SK-N-MC (cell line): ENCODE measurements at regions not wholly inside any gene's neighbourhood (a gene's known extent, or its start where the extent isn't known, plus 50 kb on each side); places are given as distances from the start of the nearest gene placed in this dataset.
"Not testable (repeated sequence)": the region's sequence is repeated elsewhere in the genome, so short reads cannot be mapped to it uniquely, and the experiment has no call there.

Experiments used
- DNase-seq: peaks from one replicate; pipeline ENCODE4 v3.0.0-alpha.2; 2011; ENCODE audit warnings: low read depth, low spot score
- H3K27ac ChIP-seq: fragments of 200-600 bp; sonication (generic); 2 replicates; pipeline ENCODE4 v1.5.1; 2016; ENCODE audit warnings: mixed run types
- H3K36me3 ChIP-seq: fragments of 200-600 bp; sonication (generic); 2 replicates; pipeline ENCODE4 v1.6.1; 2017; ENCODE audit warnings: antibody characterized with exemption, low read length, mixed read lengths; ENCODE audit not compliant: insufficient read depth
- H3K4me3 ChIP-seq: fragments of 200-600 bp; sonication (generic); 2 replicates; pipeline ENCODE4 v1.5.1; 2016
- H3K9ac ChIP-seq: fragments of 200-600 bp; sonication (generic); 2 replicates; pipeline ENCODE4 v1.8.0; 2017; ENCODE audit warnings: mixed run types, mixed read lengths; ENCODE audit not compliant: insufficient read length
- H3K9me3 ChIP-seq: fragments of 200-600 bp; sonication (generic); 2 replicates; pipeline ENCODE4 v1.6.1; 2017; ENCODE audit warnings: low read depth, mild to moderate bottlenecking, antibody characterized with exemption, low read length, moderate library complexity, mixed read lengths
- EZH2 ChIP-seq: fragments of 200-600 bp; sonication (generic); IDR thresholded peaks from one replicate; pipeline ENCODE4 v1.6.1; 2017; ENCODE audit warnings: antibody characterized with exemption
- FOXP2 ChIP-seq: optimal IDR thresholded peaks from 2 replicates; pipeline ENCODE3; 2011; ENCODE audit warnings: mild to moderate bottlenecking, moderate library complexity; ENCODE audit not compliant: insufficient read depth; ENCODE audit errors: extremely low read length, control extremely low read depth
- POLR2AphosphoS5 ChIP-seq: IDR thresholded peaks from 2 replicates; pipeline ENCODE4 v1.6.1; 2012; ENCODE audit warnings: mild to moderate bottlenecking, low read depth, low read length, borderline replicate concordance

GRCh38 chr4:30024526-30024925, 695.6 kb upstream of the PCDH7 start:
- TF ChIP-seq EZH2 (no peak), POLR2AphosphoS5 (no peak), FOXP2 (no peak)
- no peak for DNase-seq
- Histone ChIP-seq H3K9me3 (no peaks in the 10 kb centered on the region), H3K36me3 (no peaks in the 10 kb centered on the region), H3K9ac (no peak overlapping the region), H3K4me3 (no peak overlapping the region), H3K27ac (no peak overlapping the region)

DNA sequence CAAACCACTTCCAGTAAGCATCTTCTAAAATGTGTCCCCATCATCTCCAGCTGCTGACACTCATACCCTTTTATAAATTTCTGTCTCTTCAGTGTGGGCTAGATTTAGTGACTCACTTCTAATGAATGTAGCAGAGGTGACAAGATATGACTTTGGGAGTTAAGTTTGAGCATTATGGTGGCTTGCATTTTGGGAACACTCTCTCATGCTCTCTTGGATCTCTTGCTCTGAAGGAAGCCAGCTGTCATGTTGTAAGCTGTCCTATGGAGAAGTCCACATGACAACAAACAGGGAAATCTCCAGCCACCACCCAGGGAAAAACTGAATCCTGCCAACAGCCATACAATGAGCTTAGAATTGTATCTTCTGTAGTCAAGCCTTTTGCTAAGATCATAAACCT, 691.3 kb upstream of the PCDH7 start:
- Histone ChIP-seq H3K9me3 (no peaks in the 10 kb centered on the region), H3K27ac (no peak overlapping the region), H3K9ac (no peak overlapping the region), H3K4me3 (no peak overlapping the region), H3K36me3 (no peaks in the 10 kb centered on the region)
- TF ChIP-seq EZH2 (no peak), FOXP2 (no peak), POLR2AphosphoS5 (no peak)
- DNase-seq = no peak

GRCh38 chr4:30056016-30056766, 664.0 kb upstream of the PCDH7 start:
- no peaks in the 10 kb centered on the region for H3K36me3 ChIP-seq

GRCh38 chr4:30068234-30068633, 651.9 kb upstream of the PCDH7 start:
- TF ChIP-seq FOXP2 (no peak), POLR2AphosphoS5 (no peak), EZH2 (no peak)

More at GRCh38 chr4:30056016-30056766, 664.0 kb upstream of the PCDH7 start:
- DNase-seq = no peak
- no peak overlapping the region for H3K4me3 ChIP-seq
- H3K27ac ChIP-seq = no peak overlapping the region
- H3K9ac ChIP-seq = no peak overlapping the region
- TF ChIP-seq EZH2 (no peak), FOXP2 (no peak), POLR2AphosphoS5 (no peak)
- H3K9me3 ChIP-seq = no peaks in the 10 kb centered on the region

DNA sequence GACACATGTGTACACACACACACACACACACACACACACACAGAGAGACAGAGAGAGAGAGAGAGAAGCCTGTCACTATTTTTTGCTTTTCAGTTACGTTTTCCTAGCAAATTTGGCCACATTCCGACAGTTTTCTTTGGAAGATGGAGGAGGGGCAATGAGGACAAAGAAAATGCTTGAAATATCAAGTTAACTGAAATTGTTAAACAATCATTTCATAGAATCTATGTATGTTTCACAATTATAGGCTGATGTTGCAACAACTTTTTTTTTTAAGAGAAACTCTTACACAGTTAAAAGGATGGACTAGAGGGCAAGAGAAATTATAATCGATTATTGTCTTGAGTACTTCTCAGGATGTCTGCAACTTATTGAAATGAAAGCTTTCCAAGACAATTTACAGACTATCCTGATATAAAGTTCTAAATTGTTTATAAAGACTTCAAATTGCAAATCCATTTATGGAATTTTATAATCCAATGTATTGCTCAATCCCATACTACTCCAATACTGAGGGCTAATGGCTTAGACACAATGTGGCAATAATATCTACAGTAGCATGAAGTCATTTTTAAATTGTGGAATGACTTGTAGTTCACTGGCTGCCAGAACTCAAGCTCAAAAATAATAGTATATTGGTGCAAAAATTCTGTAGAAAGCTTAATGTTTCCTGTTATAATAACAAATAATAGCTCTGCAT, 647.0 kb upstream of the PCDH7 start:
- no peak for DNase-seq
- Histone ChIP-seq H3K4me3 (no peak overlapping the region), H3K27ac (no peak overlapping the region), H3K9ac (no peak overlapping the region), H3K9me3 (no peaks in the 10 kb centered on the region), H3K36me3 (no peaks in the 10 kb centered on the region)
- no peak for TF ChIP-seq EZH2
- TF ChIP-seq FOXP2 = no peak
- no peak for TF ChIP-seq POLR2AphosphoS5

More at GRCh38 chr4:30068234-30068633, 651.9 kb upstream of the PCDH7 start:
- Histone ChIP-seq H3K9ac (no peak overlapping the region), H3K4me3 (no peak overlapping the region), H3K9me3 (no peaks in the 10 kb centered on the region), H3K36me3 (no peaks in the 10 kb centered on the region), H3K27ac (no peak overlapping the region)
- no peak for DNase-seq

- not testable (repeated sequence) for H3K9ac ChIP-seq, H3K4me3 ChIP-seq, H3K27ac ChIP-seq, H3K36me3 ChIP-seq, DNase-seq, H3K9me3 ChIP-seq
Observed at GRCh38 chr4:30092420-30093128, 627.6 kb upstream of the PCDH7 start.

DNA sequence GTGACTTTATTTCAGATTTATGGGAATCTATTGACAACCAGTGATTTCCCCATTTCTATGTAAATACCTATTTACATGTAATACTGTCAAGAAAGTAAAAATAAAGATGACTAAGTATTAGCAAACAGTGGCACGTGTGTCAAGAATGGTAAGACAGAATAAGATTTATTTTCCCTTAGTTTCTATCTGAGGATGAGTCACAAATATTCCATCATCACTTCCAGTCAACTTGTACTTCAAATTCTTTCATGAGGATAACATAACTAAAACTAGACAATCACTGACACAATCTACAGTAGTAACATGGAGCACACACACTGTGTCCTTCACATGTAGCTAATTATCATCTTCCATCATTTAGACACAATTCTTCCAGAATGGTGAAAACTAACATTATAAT, 625.3 kb upstream of the PCDH7 start:
- TF ChIP-seq FOXP2 = no peak
- no peak for TF ChIP-seq EZH2
- TF ChIP-seq POLR2AphosphoS5 = no peak
- H3K36me3 ChIP-seq = no peaks in the 10 kb centered on the region
- H3K27ac ChIP-seq = no peak overlapping the region
- no peaks in the 10 kb centered on the region for H3K9me3 ChIP-seq
- H3K9ac ChIP-seq = no peak overlapping the region
- no peak overlapping the region for H3K4me3 ChIP-seq
- no peak for DNase-seq

DNA sequence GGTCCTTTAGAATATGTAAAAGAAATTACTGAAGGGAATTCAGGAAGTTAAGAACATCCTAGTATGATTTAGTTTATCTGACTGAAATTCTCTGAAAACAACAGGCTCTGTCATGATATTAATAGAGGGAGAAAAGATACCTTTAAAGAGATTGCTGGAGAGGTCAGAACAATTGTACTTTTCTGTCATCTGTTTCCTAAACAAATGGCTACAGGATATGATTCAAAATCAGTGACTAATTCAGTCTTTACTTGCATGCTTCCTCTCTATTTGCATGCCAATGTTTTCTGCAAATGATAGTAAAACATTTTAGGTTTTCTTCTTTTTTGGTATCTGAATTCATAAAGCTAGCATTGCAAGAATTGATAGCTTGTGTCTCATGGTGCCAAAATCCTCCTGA, 616.7 kb upstream of the PCDH7 start:
- Histone ChIP-seq H3K9me3 (no peaks in the 10 kb centered on the region), H3K36me3 (no peaks in the 10 kb centered on the region), H3K27ac (no peak overlapping the region), H3K9ac (no peak overlapping the region), H3K4me3 (no peak overlapping the region)
- no peak for DNase-seq
- no peak for TF ChIP-seq FOXP2
- no peak for TF ChIP-seq POLR2AphosphoS5
- no peak for TF ChIP-seq EZH2

DNA sequence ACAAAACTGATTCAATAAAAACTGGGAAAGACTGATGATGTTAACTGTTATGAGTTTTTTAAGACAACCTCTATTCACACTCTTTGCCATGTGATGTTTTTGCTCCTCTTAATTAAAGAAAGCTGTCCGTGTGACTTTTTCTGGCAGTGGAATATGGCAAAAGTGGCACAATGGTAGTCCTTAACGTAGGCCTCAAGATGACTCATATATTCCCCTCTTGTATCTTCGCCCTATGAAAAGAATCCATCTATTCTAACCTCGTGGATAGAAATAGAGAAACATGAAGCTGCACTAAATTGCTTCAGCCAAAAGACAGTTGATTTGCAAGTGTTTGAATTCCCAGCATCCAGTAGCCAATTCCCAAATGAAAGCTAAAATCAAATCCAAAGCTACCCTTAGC, 603.8 kb upstream of the PCDH7 start:
- no peaks in the 10 kb centered on the region for H3K36me3 ChIP-seq
- no peak for DNase-seq
- TF ChIP-seq EZH2 (no peak), FOXP2 (no peak), POLR2AphosphoS5 (no peak)

More for the DNA sequence above, 603.8 kb upstream of the PCDH7 start:
- H3K9me3 ChIP-seq = no peaks in the 10 kb centered on the region
- no peak overlapping the region for H3K27ac ChIP-seq
- no peak overlapping the region for H3K9ac ChIP-seq
- H3K4me3 ChIP-seq = no peak overlapping the region
